Thyroid gland (tissue), 4 donors: ENCODE measurements at regions not wholly inside any gene's neighbourhood (a gene's known extent, or its start where the extent isn't known, plus 50 kb on each side); places are given as distances from the start of the nearest gene placed in this dataset.

Experiments used
- CTCF ChIP-seq, 6 experiments: fragments of 200-600 bp in 3 of 6; fragments of 450-650 bp in 3 of 6; sonication (generic) in 3 of 6; IDR thresholded peaks; one replicate each; pipeline ENCODE4 v1.5.1; 2016 to 2019; ENCODE audit warnings: antibody characterized with exemption in 6 of 6, mild to moderate bottlenecking in 2 of 6, inconsistent platforms in 1 of 6, moderate library complexity in 1 of 6
- POLR2A ChIP-seq, 2 donors: fragments of 450-650 bp; IDR thresholded peaks; one replicate each; pipeline ENCODE4 v1.6.1; 2017; ENCODE audit warnings: antibody characterized with exemption in 2 of 2, mild to moderate bottlenecking in 2 of 2, moderate library complexity in 1 of 2

GRCh38 chr12:126454581-126454980 lies 1389.3 kb downstream of the AACS start:
- TF ChIP-seq CTCF (IDR thresholded peaks at IDR 0.05), result no peak
- TF ChIP-seq POLR2A (IDR thresholded peaks at IDR 0.05), result no peak
